ENCODE measurements at regions not wholly inside any gene's neighbourhood (a gene's known extent, or its start where the extent isn't known, plus 50 kb on each side); places are given as distances from the start of the nearest gene placed in this dataset.

DNA sequence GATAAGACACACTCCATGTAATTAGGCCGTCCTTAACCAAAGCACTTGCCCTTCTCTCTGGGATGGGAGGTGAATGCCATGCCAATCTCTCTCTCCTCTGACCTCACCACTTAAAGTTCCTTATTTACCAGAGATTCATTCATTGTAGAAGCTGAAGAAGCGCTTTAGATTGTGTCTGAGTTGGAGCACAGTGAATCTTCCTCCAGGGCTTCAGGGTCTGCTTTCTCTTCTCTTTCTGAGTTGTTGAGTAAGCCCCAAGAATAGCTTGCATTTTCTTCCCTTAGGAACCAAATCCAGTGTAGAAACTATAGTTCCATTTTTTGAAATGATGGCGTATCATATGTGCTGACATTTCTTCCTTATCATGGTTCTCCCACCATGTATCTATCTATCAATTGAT is 104.5 kb upstream of the MAML3 start:
- no peak overlapping the region for H3K27ac Mint-ChIP-seq
- H3K4me1 Mint-ChIP-seq (ENCODE audit: low read depth), result peaks cover 5% of the 10 kb centered on the region
- H3K36me3 Mint-ChIP-seq (ENCODE audit: low read depth), result no peaks in the 10 kb centered on the region
- intact Hi-C loops (cut with micrococcal nuclease), result no loop called here
- H3K4me3 Mint-ChIP-seq, result no peak overlapping the region
- H3K27me3 Mint-ChIP-seq, result peaks cover 7% of the 10 kb centered on the region
- no peaks in the 10 kb centered on the region for H3K9me3 Mint-ChIP-seq

DNA sequence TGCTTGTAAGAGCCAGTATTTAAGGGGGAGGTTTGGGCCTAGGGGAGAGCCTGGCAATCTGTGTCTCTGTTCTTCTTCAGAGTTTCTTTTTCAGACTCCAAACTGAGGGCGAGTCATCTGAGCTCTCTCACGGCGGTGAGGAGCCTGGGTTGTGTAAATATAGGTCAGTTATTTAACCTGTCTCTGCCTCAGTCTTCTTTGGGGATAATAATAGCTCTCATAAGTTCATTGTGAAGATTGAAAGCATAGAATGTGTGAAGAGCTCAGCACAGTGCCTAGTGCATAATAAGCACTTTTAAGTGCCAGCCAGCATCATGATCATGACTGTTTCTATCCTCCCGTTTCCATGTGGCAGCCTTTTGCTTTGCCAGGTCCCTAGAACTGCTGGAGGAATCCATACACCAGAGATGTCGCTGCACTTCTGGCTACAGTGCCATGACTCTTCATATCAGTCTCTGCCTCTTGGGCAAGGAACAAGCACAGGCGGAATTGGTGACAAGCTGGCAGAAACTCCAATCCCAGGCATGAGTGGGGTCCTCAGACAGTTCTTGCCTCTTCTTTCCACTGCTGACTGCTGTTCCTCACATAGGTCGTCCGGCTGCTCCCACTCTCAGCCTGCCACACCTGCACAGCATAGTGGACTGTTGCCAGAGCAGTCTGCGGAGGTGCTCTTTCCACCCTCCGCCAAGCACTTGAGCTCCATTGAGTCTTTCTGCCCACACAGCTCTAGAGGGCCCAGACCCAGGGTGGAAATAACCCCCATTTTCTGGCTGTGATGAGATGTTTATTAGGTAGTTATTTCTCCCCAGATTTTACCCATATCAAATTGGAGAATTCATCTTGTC is 103.7 kb upstream of the MAML3 start:
- Mint-ChIP-seq H3K27me3 (peaks cover 7% of the 10 kb centered on the region), H3K4me3 (no peak overlapping the region), H3K27ac (no peak overlapping the region), H3K36me3 (ENCODE audit: low read depth) (no peaks in the 10 kb centered on the region), H3K9me3 (no peaks in the 10 kb centered on the region), H3K4me1 (ENCODE audit: low read depth) (peaks cover 6% of the 10 kb centered on the region)
- intact Hi-C loops (cut with micrococcal nuclease), result no loop called here

DNA sequence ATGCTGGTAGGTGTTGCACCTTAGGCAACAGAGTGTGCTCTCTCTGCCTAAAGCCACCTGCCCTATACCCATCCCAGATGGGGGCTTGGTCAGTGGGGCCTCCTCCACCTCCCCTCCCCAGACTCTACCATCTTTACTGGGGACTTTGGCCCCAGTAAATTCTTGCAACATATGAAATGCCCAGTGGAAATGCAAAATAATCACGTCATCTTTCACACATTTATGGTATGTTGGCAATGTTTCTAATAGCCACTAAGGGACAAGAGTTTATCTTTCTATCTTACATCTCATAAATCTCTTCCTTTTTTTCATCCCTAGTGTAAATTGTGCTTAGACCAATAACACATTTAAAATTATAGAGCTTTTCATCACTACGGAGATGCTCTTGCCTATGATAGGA is 103.0 kb upstream of the MAML3 start:
- no peaks in the 10 kb centered on the region for H3K36me3 Mint-ChIP-seq (ENCODE audit: low read depth)
- no peaks in the 10 kb centered on the region for H3K9me3 Mint-ChIP-seq
- no peak overlapping the region for H3K4me3 Mint-ChIP-seq
- intact Hi-C loops (cut with micrococcal nuclease), result no loop called here
- no peak overlapping the region for H3K27ac Mint-ChIP-seq
- H3K4me1 Mint-ChIP-seq (ENCODE audit: low read depth), result peaks cover 10% of the 10 kb centered on the region
- peaks cover 11% of the 10 kb centered on the region for H3K27me3 Mint-ChIP-seq

DNA sequence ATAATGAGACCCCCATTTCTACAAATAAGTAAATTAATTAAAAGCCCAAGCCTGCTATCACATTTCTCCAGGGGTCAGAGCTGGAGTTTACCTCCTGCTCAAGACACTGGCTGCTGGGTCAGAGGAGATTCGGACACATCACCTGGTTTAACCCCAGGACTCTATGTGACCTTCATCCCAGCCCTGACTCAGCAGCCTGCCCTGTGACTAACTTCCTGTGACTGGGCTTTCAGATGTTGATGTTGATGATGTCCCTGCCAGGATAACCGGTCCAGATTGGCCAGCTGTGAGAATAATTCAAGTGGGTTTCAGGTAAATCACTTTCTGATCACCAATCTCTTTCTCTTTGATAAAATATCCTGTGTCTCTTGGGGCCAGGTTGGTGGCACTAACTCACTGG is 102.4 kb upstream of the MAML3 start:
- Mint-ChIP-seq H3K4me1 (ENCODE audit: low read depth) (peaks cover 15% of the 10 kb centered on the region), H3K27ac (no peak overlapping the region), H3K36me3 (ENCODE audit: low read depth) (no peaks in the 10 kb centered on the region), H3K4me3 (no peak overlapping the region), H3K9me3 (no peaks in the 10 kb centered on the region), H3K27me3 (peaks cover 13% of the 10 kb centered on the region)
- intact Hi-C loops (cut with micrococcal nuclease), result no loop called here

- no peak overlapping the region for H3K27ac Mint-ChIP-seq
- H3K4me1 Mint-ChIP-seq (ENCODE audit: low read depth), result peaks cover 19% of the 10 kb centered on the region
- H3K27me3 Mint-ChIP-seq, result peaks cover 13% of the 10 kb centered on the region
- no peaks in the 10 kb centered on the region for H3K36me3 Mint-ChIP-seq (ENCODE audit: low read depth)
- intact Hi-C loops (cut with micrococcal nuclease), result no loop called here
- no peaks in the 10 kb centered on the region for H3K9me3 Mint-ChIP-seq
- no peak overlapping the region for H3K4me3 Mint-ChIP-seq
These were observed 101.9 kb upstream of the MAML3 start for GRCh38 chr4:140255927-140256326.

DNA sequence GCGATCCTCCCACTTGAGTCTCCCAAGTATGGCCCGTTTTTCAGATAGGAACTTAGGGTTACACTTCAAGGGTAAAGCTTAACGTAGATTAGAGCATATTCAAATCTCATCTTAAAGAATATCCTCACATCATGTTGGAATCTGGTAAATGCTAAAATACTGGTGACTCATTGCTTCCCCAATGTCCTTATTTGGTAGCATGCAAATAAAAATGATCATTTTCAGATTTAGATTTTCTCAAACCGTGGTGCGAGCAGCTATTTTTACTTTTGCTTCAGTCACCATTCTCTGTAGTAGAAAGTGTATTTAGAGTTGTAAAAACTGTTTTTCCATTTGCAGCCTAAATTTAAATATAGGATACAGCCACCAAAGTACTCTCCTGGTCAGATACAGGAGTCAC is 101.5 kb upstream of the MAML3 start:
- peaks cover 22% of the 10 kb centered on the region for H3K4me1 Mint-ChIP-seq (ENCODE audit: low read depth)
- H3K27me3 Mint-ChIP-seq, result peaks cover 13% of the 10 kb centered on the region
- no peaks in the 10 kb centered on the region for H3K9me3 Mint-ChIP-seq
- H3K27ac Mint-ChIP-seq, result no peak overlapping the region
- H3K36me3 Mint-ChIP-seq (ENCODE audit: low read depth), result no peaks in the 10 kb centered on the region
- intact Hi-C loops (cut with micrococcal nuclease), result no loop called here
- no peak overlapping the region for H3K4me3 Mint-ChIP-seq

GRCh38 chr4:140254651-140255299 is 100.8 kb upstream of the MAML3 start:
- Mint-ChIP-seq H3K27ac (no peak overlapping the region), H3K27me3 (peaks cover 13% of the 10 kb centered on the region), H3K36me3 (ENCODE audit: low read depth) (no peaks in the 10 kb centered on the region), H3K4me3 (no peak overlapping the region), H3K4me1 (ENCODE audit: low read depth) (peaks cover 22% of the 10 kb centered on the region), H3K9me3 (no peaks in the 10 kb centered on the region)
- intact Hi-C loops (cut with micrococcal nuclease), result loop anchor here (5.0 kb wide), 1 partner anchor 522 kb away; no protein-coding TSS in a partner anchor

GRCh38 chr4:140253556-140254027 is 99.6 kb upstream of the MAML3 start:
- no peak overlapping the region for H3K27ac Mint-ChIP-seq
- H3K4me3 Mint-ChIP-seq, result peak overlapping the region; percentile 70
- intact Hi-C loops (cut with micrococcal nuclease), result loop anchor here (1.0 to 5.0 kb wide), 3 partner anchors 201 to 521 kb away; no protein-coding TSS in a partner anchor
- no peaks in the 10 kb centered on the region for H3K9me3 Mint-ChIP-seq
- no peaks in the 10 kb centered on the region for H3K36me3 Mint-ChIP-seq (ENCODE audit: low read depth)
- peaks cover 11% of the 10 kb centered on the region for H3K27me3 Mint-ChIP-seq
- H3K4me1 Mint-ChIP-seq (ENCODE audit: low read depth), result peaks cover 27% of the 10 kb centered on the region

DNA sequence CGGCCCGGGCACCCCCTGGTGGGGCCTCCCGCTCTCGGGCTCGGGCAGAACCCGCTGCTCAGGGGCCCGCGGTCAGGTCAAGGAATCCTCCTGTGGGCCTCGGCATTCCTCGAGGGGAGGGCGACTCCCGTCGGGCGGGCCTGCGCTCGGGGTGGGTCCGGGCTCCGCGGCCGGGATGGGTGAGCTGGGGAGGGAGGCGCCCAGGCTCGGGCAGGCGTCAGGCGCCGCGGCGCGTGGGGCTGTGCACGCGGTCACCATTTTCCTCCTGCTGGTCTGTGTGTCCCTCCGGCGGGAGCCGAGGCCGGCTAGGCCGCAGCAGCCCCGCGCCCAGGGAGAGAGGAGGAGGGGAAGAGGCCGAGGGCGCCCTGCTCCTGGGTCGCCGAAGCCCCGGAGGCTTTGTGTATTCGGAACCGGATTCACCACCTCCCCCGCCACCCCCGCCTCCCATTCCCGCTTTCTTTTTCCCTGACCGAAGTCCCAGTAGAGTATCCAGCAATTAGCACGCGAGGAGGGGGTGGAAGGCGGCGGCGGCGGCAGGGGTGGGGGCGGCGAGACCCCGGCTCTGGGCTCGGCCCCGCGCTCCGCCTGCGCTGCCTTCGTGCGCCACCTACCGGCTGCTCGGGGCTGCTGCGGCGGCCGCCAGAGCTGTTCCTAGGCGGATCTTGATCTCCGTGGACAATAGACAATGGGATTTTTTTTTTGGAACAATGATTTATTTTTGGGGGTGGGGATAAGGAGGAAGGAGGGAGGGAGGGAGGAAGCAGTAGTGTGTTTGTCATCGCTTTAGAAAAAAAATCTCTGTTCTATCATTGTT is 99.0 kb upstream of the MAML3 start:
- H3K9me3 Mint-ChIP-seq, result no peaks in the 10 kb centered on the region
- H3K27ac Mint-ChIP-seq, result peak overlapping the region; percentile 65
- peaks cover 11% of the 10 kb centered on the region for H3K27me3 Mint-ChIP-seq
- no peaks in the 10 kb centered on the region for H3K36me3 Mint-ChIP-seq (ENCODE audit: low read depth)
- peaks cover 28% of the 10 kb centered on the region for H3K4me1 Mint-ChIP-seq (ENCODE audit: low read depth)
- peak overlapping the region; percentile 70 for H3K4me3 Mint-ChIP-seq
- intact Hi-C loops (cut with micrococcal nuclease), result loop anchor here (1.0 to 5.0 kb wide), 3 partner anchors 201 to 521 kb away; no protein-coding TSS in a partner anchor

GRCh38 chr4:140252141-140252741 is 98.3 kb upstream of the MAML3 start:
- H3K9me3 Mint-ChIP-seq, result no peaks in the 10 kb centered on the region
- H3K36me3 Mint-ChIP-seq (ENCODE audit: low read depth), result no peaks in the 10 kb centered on the region
- intact Hi-C loops (cut with micrococcal nuclease), result loop anchor here (5.0 kb wide), 1 partner anchor 520 kb away; no protein-coding TSS in a partner anchor
- peak overlapping the region; percentile 70 for H3K4me3 Mint-ChIP-seq
- H3K27ac Mint-ChIP-seq, result peak overlapping the region; percentile 65
- peaks cover 11% of the 10 kb centered on the region for H3K27me3 Mint-ChIP-seq
- peaks cover 28% of the 10 kb centered on the region for H3K4me1 Mint-ChIP-seq (ENCODE audit: low read depth)

DNA sequence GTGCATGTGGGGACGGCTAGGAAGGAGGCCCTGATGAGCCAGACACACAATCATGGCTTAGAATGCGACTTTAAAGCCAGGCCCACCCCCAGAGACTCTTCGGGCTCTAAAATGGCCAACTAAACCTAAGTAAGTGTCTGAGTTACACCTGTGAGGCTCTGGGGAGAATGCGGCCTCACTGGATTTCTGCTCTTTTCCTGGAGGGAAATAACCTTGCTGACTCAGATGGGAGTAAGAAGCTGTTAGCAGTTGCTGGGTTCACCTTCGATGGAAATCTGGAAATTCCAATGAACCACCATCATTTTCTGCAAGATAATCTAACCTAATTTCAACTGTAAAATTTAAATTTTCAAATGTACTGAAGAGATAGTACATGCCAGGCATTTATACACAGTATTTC is 97.6 kb upstream of the MAML3 start:
- H3K27me3 Mint-ChIP-seq, result peaks cover 11% of the 10 kb centered on the region
- no peaks in the 10 kb centered on the region for H3K36me3 Mint-ChIP-seq (ENCODE audit: low read depth)
- no peak overlapping the region for H3K4me3 Mint-ChIP-seq
- H3K4me1 Mint-ChIP-seq (ENCODE audit: low read depth), result peaks cover 28% of the 10 kb centered on the region
- intact Hi-C loops (cut with micrococcal nuclease), result loop anchor here (5.0 kb wide), 1 partner anchor 519 kb away; no protein-coding TSS in a partner anchor
- peak overlapping the region; percentile 65 for H3K27ac Mint-ChIP-seq
- no peaks in the 10 kb centered on the region for H3K9me3 Mint-ChIP-seq

GRCh38 chr4:140250989-140251552 is 97.1 kb upstream of the MAML3 start:
- H3K4me3 Mint-ChIP-seq, result no peak overlapping the region
- H3K9me3 Mint-ChIP-seq, result no peaks in the 10 kb centered on the region
- peaks cover 11% of the 10 kb centered on the region for H3K27me3 Mint-ChIP-seq
- no peak overlapping the region for H3K27ac Mint-ChIP-seq
- H3K4me1 Mint-ChIP-seq (ENCODE audit: low read depth), result peaks cover 28% of the 10 kb centered on the region
- H3K36me3 Mint-ChIP-seq (ENCODE audit: low read depth), result no peaks in the 10 kb centered on the region
- intact Hi-C loops (cut with micrococcal nuclease), result loop anchor here (5.0 kb wide), 1 partner anchor 519 kb away; no protein-coding TSS in a partner anchor

DNA sequence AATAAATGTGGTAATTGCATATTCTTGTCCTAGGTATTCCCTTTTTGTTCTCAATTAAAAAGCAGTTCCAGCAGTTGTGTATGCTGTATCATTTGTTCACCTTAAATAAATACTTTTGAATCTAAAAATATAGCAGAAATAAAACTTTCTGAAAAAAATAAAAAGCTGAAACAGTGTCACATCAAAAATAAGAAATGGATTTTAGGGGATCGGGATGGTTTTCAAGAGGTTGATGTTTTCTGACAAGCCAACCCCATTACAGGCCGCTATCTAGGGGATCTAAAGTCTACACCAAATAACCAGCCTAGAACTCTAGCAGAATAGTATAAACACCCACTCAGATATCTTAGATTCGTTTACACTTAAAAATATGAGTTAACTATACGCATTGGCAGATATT is 95.4 kb upstream of the MAML3 start:
- no peaks in the 10 kb centered on the region for H3K9me3 Mint-ChIP-seq
- intact Hi-C loops (cut with micrococcal nuclease), result loop anchor here (1.0 kb wide), 1 partner anchor 95 kb away; the partner anchor contains the start of gene MAML3
- peaks cover 30% of the 10 kb centered on the region for H3K4me1 Mint-ChIP-seq (ENCODE audit: low read depth)
- peaks cover 11% of the 10 kb centered on the region for H3K27me3 Mint-ChIP-seq
- H3K27ac Mint-ChIP-seq, result no peak overlapping the region
- no peak overlapping the region for H3K4me3 Mint-ChIP-seq
- H3K36me3 Mint-ChIP-seq (ENCODE audit: low read depth), result no peaks in the 10 kb centered on the region
